GM12891 (cell line): ENCODE measurements at regions not wholly inside any gene's neighbourhood (a gene's known extent, or its start where the extent isn't known, plus 50 kb on each side); places are given as distances from the start of the nearest gene placed in this dataset.

ENCODE experiments used
- POLR2A ChIP-seq: IDR thresholded peaks from 2 replicates; pipeline ENCODE4 v1.6.1; 2011; ENCODE audit warnings: low read depth, low read length, control low read depth
- POLR2AphosphoS5 ChIP-seq: IDR thresholded peaks from 2 replicates; pipeline ENCODE4 v1.6.1; 2011; ENCODE audit warnings: low read depth, low read length, control low read depth
- TAF1 ChIP-seq: IDR thresholded peaks from 2 replicates; pipeline ENCODE4 v1.6.1; 2011; ENCODE audit warnings: low read depth, low read length, control low read depth

DNA sequence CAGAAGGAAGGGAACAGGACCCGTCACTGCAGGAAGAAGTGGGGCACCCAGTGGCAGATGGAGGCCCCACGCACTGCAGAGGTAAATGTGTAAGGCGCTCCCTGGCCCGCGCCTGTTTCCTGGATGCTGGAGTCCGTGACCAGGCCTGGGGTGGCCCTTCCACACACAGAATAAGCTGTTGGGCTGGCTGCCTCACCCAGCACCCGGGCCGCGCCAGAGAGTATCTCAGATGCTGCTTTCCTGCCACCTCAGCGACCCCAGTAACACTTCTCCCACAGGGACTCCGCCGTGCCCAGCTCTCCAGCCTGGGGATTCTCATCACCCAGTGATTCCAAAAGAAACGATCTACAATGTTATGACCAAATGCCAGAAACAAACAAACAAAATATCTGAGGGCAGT lies 1993.1 kb downstream of the TP53TG3F start:
- TF ChIP-seq POLR2A (no peak), POLR2AphosphoS5 (no peak), TAF1 (no peak)
